ENCODE measurements at regions not wholly inside any gene's neighbourhood (a gene's known extent, or its start where the extent isn't known, plus 50 kb on each side); places are given as distances from the start of the nearest gene placed in this dataset.
A peak's percentile ranks its signal among the peaks of the same experiment; 100 is the strongest.

DNA sequence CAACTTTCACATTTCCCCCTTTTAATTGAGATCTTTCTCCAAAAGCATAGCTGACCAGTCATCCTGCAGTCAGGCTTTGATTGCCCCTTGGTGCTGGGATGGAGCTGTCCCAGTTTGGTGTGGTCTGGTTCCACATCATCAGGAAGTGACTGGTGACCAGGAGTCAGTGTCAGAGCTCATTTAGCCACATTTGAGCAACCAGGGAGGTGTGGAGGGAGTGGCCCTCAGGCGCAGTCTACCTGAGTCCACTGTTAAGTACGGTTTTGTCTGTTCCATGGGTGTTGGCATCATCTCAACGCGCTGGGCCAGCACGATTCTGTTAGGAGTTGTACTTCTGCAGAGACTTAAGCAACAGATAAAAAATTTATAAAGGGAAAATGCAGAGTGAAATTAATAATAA, 52.6 kb downstream of the RGS12 start:
- Mint-ChIP-seq H3K9me3 (ENCODE audit: unreplicated experiment) (no peaks in the 10 kb centered on the region), H3K27me3 (ENCODE audit: low read depth, unreplicated experiment) (no peaks in the 10 kb centered on the region), H3K36me3 (ENCODE audit: low read depth, unreplicated experiment) (no peaks in the 10 kb centered on the region), H3K27ac (ENCODE audit: unreplicated experiment) (no peak overlapping the region), H3K4me3 (ENCODE audit: unreplicated experiment) (no peak overlapping the region), H3K4me1 (ENCODE audit: low read depth, unreplicated experiment) (peaks cover 2% of the 10 kb centered on the region)
- Histone ChIP-seq H3K9ac (ENCODE audit: low read length) (no peak overlapping the region), H3K27ac (ENCODE audit: low read depth, low read length) (no peak overlapping the region), H4K20me1 (ENCODE audit: insufficient read depth, low read length) (peaks cover 41% of the 10 kb centered on the region), H3K4me1 (ENCODE audit: insufficient read depth, low read length) (peaks cover 14% of the 10 kb centered on the region), H2AFZ (ENCODE audit: low read depth, low read length) (no peak overlapping the region), H3K9me3 (ENCODE audit: insufficient read depth, low read depth, low read length) (no peaks in the 10 kb centered on the region), H3K4me3 (ENCODE audit: insufficient read depth, low read depth, low read length) (no peak overlapping the region), H3K36me3 (ENCODE audit: insufficient read depth, low read length) (no peaks in the 10 kb centered on the region), H3K79me2 (ENCODE audit: insufficient read depth, low read length) (peaks cover 17% of the 10 kb centered on the region), H3K4me2 (ENCODE audit: low read length) (no peak overlapping the region), H3K27me3 (ENCODE audit: insufficient read depth, low read length) (no peaks in the 10 kb centered on the region)
- no peak for FAIRE-seq
- TF ChIP-seq, protein P1, sequence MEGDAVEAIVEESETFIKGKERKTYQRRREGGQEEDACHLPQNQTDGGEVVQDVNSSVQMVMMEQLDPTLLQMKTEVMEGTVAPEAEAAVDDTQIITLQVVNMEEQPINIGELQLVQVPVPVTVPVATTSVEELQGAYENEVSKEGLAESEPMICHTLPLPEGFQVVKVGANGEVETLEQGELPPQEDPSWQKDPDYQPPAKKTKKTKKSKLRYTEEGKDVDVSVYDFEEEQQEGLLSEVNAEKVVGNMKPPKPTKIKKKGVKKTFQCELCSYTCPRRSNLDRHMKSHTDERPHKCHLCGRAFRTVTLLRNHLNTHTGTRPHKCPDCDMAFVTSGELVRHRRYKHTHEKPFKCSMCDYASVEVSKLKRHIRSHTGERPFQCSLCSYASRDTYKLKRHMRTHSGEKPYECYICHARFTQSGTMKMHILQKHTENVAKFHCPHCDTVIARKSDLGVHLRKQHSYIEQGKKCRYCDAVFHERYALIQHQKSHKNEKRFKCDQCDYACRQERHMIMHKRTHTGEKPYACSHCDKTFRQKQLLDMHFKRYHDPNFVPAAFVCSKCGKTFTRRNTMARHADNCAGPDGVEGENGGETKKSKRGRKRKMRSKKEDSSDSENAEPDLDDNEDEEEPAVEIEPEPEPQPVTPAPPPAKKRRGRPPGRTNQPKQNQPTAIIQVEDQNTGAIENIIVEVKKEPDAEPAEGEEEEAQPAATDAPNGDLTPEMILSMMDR (IDR thresholded peaks at IDR 0.05; ENCODE audit: insufficient read depth, low read depth, low read length): no peak
- no peak for TF ChIP-seq EZH2 (IDR thresholded peaks at IDR 0.05; ENCODE audit: insufficient read depth, low read length)
- no peak for DNase-seq (ENCODE audit: low read depth)

DNA sequence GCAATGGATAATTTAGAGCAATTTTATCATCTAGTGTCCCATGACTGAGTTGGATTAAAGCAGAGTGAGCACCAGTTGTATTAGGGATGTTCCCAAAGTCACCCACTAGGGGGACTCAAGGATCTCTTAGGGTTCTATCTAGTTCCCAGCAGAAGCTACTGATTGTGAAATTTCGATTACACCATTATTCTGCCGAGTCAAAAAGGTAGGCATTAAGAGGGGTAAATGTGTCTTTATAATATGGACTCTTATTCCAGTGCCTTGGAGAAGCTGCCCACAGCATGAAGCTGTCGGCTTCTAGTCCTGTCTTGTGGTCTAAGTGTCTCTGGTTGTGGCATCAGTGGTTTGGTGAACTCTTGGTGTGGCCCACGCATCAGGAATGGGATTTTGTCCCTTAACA, 53.3 kb downstream of the RGS12 start:
- Histone ChIP-seq H3K36me3 (ENCODE audit: insufficient read depth, low read length) (no peaks in the 10 kb centered on the region), H3K79me2 (ENCODE audit: insufficient read depth, low read length) (peaks cover 15% of the 10 kb centered on the region), H4K20me1 (ENCODE audit: insufficient read depth, low read length) (peaks cover 40% of the 10 kb centered on the region), H3K4me3 (ENCODE audit: insufficient read depth, low read depth, low read length) (no peak overlapping the region), H3K27me3 (ENCODE audit: insufficient read depth, low read length) (no peaks in the 10 kb centered on the region), H3K9me3 (ENCODE audit: insufficient read depth, low read depth, low read length) (no peaks in the 10 kb centered on the region), H3K9ac (ENCODE audit: low read length) (no peak overlapping the region), H3K4me1 (ENCODE audit: insufficient read depth, low read length) (peaks cover 14% of the 10 kb centered on the region), H3K4me2 (ENCODE audit: low read length) (no peak overlapping the region), H2AFZ (ENCODE audit: low read depth, low read length) (no peak overlapping the region), H3K27ac (ENCODE audit: low read depth, low read length) (no peak overlapping the region)
- Mint-ChIP-seq H3K9me3 (ENCODE audit: unreplicated experiment) (no peaks in the 10 kb centered on the region), H3K27ac (ENCODE audit: unreplicated experiment) (no peak overlapping the region), H3K4me3 (ENCODE audit: unreplicated experiment) (no peak overlapping the region), H3K4me1 (ENCODE audit: low read depth, unreplicated experiment) (peaks cover 2% of the 10 kb centered on the region), H3K27me3 (ENCODE audit: low read depth, unreplicated experiment) (no peaks in the 10 kb centered on the region), H3K36me3 (ENCODE audit: low read depth, unreplicated experiment) (no peaks in the 10 kb centered on the region)
- TF ChIP-seq EZH2 (IDR thresholded peaks at IDR 0.05; ENCODE audit: insufficient read depth, low read length): no peak
- TF ChIP-seq, protein P1 (IDR thresholded peaks at IDR 0.05; ENCODE audit: insufficient read depth, low read depth, low read length): peak; percentile 88
- DNase-seq (ENCODE audit: low read depth) (peak; percentile 39), FAIRE-seq (peak; percentile 34)

DNA sequence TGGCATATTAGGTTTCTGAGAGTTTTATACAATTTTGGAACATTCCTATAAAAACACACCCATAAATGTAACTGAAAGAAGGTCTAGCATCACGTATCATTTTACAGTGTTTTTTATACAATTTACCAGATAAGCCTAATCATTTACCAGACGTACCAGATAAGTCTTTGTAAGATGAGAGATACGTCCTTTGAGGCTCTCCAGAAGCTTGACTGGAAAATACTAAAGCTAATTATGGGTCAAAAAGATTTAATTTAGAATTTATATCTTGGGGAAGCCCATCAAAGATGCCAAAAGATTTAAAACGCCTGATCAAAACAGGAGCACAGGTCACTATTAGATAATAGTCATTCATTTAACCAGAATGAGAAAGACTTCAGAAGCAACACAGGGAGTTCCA, 55.0 kb downstream of the RGS12 start:
- Histone ChIP-seq H3K9ac (ENCODE audit: low read length) (no peak overlapping the region), H3K4me3 (ENCODE audit: insufficient read depth, low read depth, low read length) (no peak overlapping the region), H3K27me3 (ENCODE audit: insufficient read depth, low read length) (no peaks in the 10 kb centered on the region), H3K9me3 (ENCODE audit: insufficient read depth, low read depth, low read length) (no peaks in the 10 kb centered on the region), H3K4me1 (ENCODE audit: insufficient read depth, low read length) (peaks cover 2% of the 10 kb centered on the region), H3K36me3 (ENCODE audit: insufficient read depth, low read length) (no peaks in the 10 kb centered on the region), H3K4me2 (ENCODE audit: low read length) (no peak overlapping the region), H3K79me2 (ENCODE audit: insufficient read depth, low read length) (peaks cover 18% of the 10 kb centered on the region), H3K27ac (ENCODE audit: low read depth, low read length) (no peak overlapping the region), H4K20me1 (ENCODE audit: insufficient read depth, low read length) (peaks cover 31% of the 10 kb centered on the region), H2AFZ (ENCODE audit: low read depth, low read length) (no peak overlapping the region)
- Mint-ChIP-seq H3K27ac (ENCODE audit: unreplicated experiment) (no peak overlapping the region), H3K4me1 (ENCODE audit: low read depth, unreplicated experiment) (no peaks in the 10 kb centered on the region), H3K27me3 (ENCODE audit: low read depth, unreplicated experiment) (no peaks in the 10 kb centered on the region), H3K4me3 (ENCODE audit: unreplicated experiment) (no peak overlapping the region), H3K36me3 (ENCODE audit: low read depth, unreplicated experiment) (peaks cover 3% of the 10 kb centered on the region), H3K9me3 (ENCODE audit: unreplicated experiment) (no peaks in the 10 kb centered on the region)
- no peak for DNase-seq (ENCODE audit: low read depth)
- FAIRE-seq: no peak
- TF ChIP-seq EZH2 (IDR thresholded peaks at IDR 0.05; ENCODE audit: insufficient read depth, low read length): no peak
- TF ChIP-seq, protein P1 (IDR thresholded peaks at IDR 0.05; ENCODE audit: insufficient read depth, low read depth, low read length): no peak
